ENCODE measurements at regions not wholly inside any gene's neighbourhood (a gene's known extent, or its start where the extent isn't known, plus 50 kb on each side); places are given as distances from the start of the nearest gene placed in this dataset.

- DNase-seq (ENCODE audit: low read depth, low spot score): no peak
Observed at GRCh38 chr2:146317959-146318358, 1526.9 kb upstream of the ACVR2A start.

- DNase-seq (ENCODE audit: low read depth, low spot score): no peak
Observed at GRCh38 chr2:146312899-146313298, 1531.9 kb upstream of the ACVR2A start.

GRCh38 chr2:146305164-146305563 is 1539.7 kb upstream of the ACVR2A start:
- DNase-seq (ENCODE audit: low read depth, low spot score): no peak

GRCh38 chr2:146301287-146301686 is 1543.5 kb upstream of the ACVR2A start:
- DNase-seq (ENCODE audit: low read depth, low spot score): no peak

GRCh38 chr2:146295080-146295670 is 1549.7 kb upstream of the ACVR2A start:
- DNase-seq (ENCODE audit: low read depth, low spot score): no peak

- DNase-seq (ENCODE audit: low read depth, low spot score): no peak
Observed at GRCh38 chr2:146287281-146287680, 1557.5 kb upstream of the ACVR2A start.

GRCh38 chr2:146278881-146279280 is 1565.9 kb upstream of the ACVR2A start:
- no peak for DNase-seq (ENCODE audit: low read depth, low spot score)

- no peak for DNase-seq (ENCODE audit: low read depth, low spot score)
Observed at GRCh38 chr2:146271131-146271831, 1573.5 kb upstream of the ACVR2A start.

GRCh38 chr2:146270618-146271017 is 1574.2 kb upstream of the ACVR2A start:
- no peak for DNase-seq (ENCODE audit: low read depth, low spot score)

GRCh38 chr2:146267093-146267492 is 1577.7 kb upstream of the ACVR2A start:
- no peak for DNase-seq (ENCODE audit: low read depth, low spot score)

GRCh38 chr2:146265656-146266055 is 1579.2 kb upstream of the ACVR2A start:
- no peak for DNase-seq (ENCODE audit: low read depth, low spot score)

GRCh38 chr2:146262606-146263005 is 1582.2 kb upstream of the ACVR2A start:
- no peak for DNase-seq (ENCODE audit: low read depth, low spot score)

- DNase-seq (ENCODE audit: low read depth, low spot score): no peak
Observed at GRCh38 chr2:146260551-146260950, 1584.3 kb upstream of the ACVR2A start.

- DNase-seq (ENCODE audit: low read depth, low spot score): no peak
Observed at GRCh38 chr2:146259816-146260215, 1585.0 kb upstream of the ACVR2A start.

GRCh38 chr2:146258071-146258470 is 1586.8 kb upstream of the ACVR2A start:
- no peak for DNase-seq (ENCODE audit: low read depth, low spot score)

GRCh38 chr2:146252119-146252518 is 1592.7 kb upstream of the ACVR2A start:
- DNase-seq (ENCODE audit: low read depth, low spot score): no peak

GRCh38 chr2:146251328-146251727 is 1593.5 kb upstream of the ACVR2A start:
- no peak for DNase-seq (ENCODE audit: low read depth, low spot score)

GRCh38 chr2:146246736-146247523 is 1597.9 kb upstream of the ACVR2A start:
- DNase-seq (ENCODE audit: low read depth, low spot score): no peak

GRCh38 chr2:146246002-146246735 is 1598.7 kb upstream of the ACVR2A start:
- DNase-seq (ENCODE audit: low read depth, low spot score): no peak

- DNase-seq (ENCODE audit: low read depth, low spot score): no peak
Observed at GRCh38 chr2:146244830-146245229, 1600.0 kb upstream of the ACVR2A start.

GRCh38 chr2:146244131-146244530 is 1600.7 kb upstream of the ACVR2A start:
- no peak for DNase-seq (ENCODE audit: low read depth, low spot score)

- no peak for DNase-seq (ENCODE audit: low read depth, low spot score)
Observed at GRCh38 chr2:146241023-146241422, 1603.8 kb upstream of the ACVR2A start.
